MCF 10A (cell line): ENCODE measurements at regions not wholly inside any gene's neighbourhood (a gene's known extent, or its start where the extent isn't known, plus 50 kb on each side); places are given as distances from the start of the nearest gene placed in this dataset.

ENCODE experiments used
- BruUV-seq: library from RNA; stranded (reverse); fragments of 400-500 nt; replicated peaks from 2 replicates; lab custom pipeline; 2021; lab: Mats Ljungman, UMichigan
- CTCF ChIA-PET: fragments of 300-600 bp; sonication (Branson Sonifier 250); formaldehyde crosslinking; extraction: SDS; loops from one replicate; lab custom pipeline; 2021; ENCODE audit warnings: antibody characterized with exemption, inconsistent platforms; lab: Yijun Ruan, JAX
- POLR2A ChIA-PET: fragments of 300-600, 350-650 bp; sonication (Branson Sonifier 250); formaldehyde crosslinking; extraction: SDS; loops from one replicate; lab custom pipeline; 2020; ENCODE audit warnings: antibody characterized with exemption, inconsistent platforms; lab: Yijun Ruan, JAX
- DNase-seq: peaks from one replicate; pipeline ENCODE4 v3.0.0-alpha.2; 2018; ENCODE audit not compliant: unreplicated experiment
- H3K27ac Mint-ChIP-seq: one replicate; pipeline ENCODE4 v1.8.0; 2022; ENCODE audit warnings: mild to moderate bottlenecking, low read depth, mixed read lengths; ENCODE audit not compliant: unreplicated experiment
- H3K27me3 Mint-ChIP-seq: one replicate; pipeline ENCODE4 v1.8.0; 2022; ENCODE audit warnings: mixed read lengths; ENCODE audit not compliant: insufficient read depth, unreplicated experiment
- H3K36me3 Mint-ChIP-seq: one replicate; pipeline ENCODE4 v1.8.0; 2022; ENCODE audit warnings: mild to moderate bottlenecking, moderate library complexity, mixed read lengths; ENCODE audit not compliant: insufficient read depth, unreplicated experiment
- H3K4me1 Mint-ChIP-seq: one replicate; pipeline ENCODE4 v1.8.0; 2022; ENCODE audit warnings: mixed read lengths; ENCODE audit not compliant: insufficient read depth, unreplicated experiment
- H3K4me3 Mint-ChIP-seq: one replicate; pipeline ENCODE4 v1.8.0; 2022; ENCODE audit warnings: mild to moderate bottlenecking, moderate library complexity, mixed read lengths; ENCODE audit not compliant: unreplicated experiment
- H3K9me3 Mint-ChIP-seq: one replicate; pipeline ENCODE4 v1.8.0; 2022; ENCODE audit warnings: mixed read lengths; ENCODE audit not compliant: unreplicated experiment
- CTCF ChIP-seq: fragments of 200-600 bp; IDR thresholded peaks from one replicate; pipeline ENCODE4 v1.8.0; 2022; ENCODE audit warnings: antibody characterized with exemption, mild to moderate bottlenecking; ENCODE audit not compliant: unreplicated experiment
- intact Hi-C: fragments of 100-400 bp; cut with micrococcal nuclease; formaldehyde crosslinking; loops from 2 replicates; pipeline ENCODE4 v1.14.1; 2022

GRCh38 chr13:44801990-44802389, 187.3 kb downstream of the NUFIP1 start:
- H3K4me3 Mint-ChIP-seq, result no peak overlapping the region
- no TSS peak for BruUV-seq
- H3K27me3 Mint-ChIP-seq, result no peaks in the 10 kb centered on the region
- H3K9me3 Mint-ChIP-seq, result no peaks in the 10 kb centered on the region
- POLR2A ChIA-PET, result interaction anchor here (0.7 to 1.2 kb wide), 5 partner anchors 11 to 224 kb away, joined by 3 to 4 read pairs (median 4); no protein-coding TSS in a partner anchor
- peaks cover 21% of the 10 kb centered on the region for H3K4me1 Mint-ChIP-seq
- CTCF ChIA-PET, result interaction anchor here (0.6 to 2.2 kb wide), 3 partner anchors 80 to 319 kb away, joined by 3 to 7 read pairs (median 3); no protein-coding TSS in a partner anchor
- peak; percentile 94 for DNase-seq
- H3K36me3 Mint-ChIP-seq, result no peaks in the 10 kb centered on the region
- H3K27ac Mint-ChIP-seq, result peak overlapping the region; percentile 89
- peak; percentile 13 for TF ChIP-seq CTCF
- intact Hi-C loops, result loop anchor here (2.0 kb wide), 1 partner anchor 225 kb away; the partner anchor contains the start of gene TSC22D1

GRCh38 chr13:44800626-44801025, 188.6 kb downstream of the NUFIP1 start:
- H3K4me3 Mint-ChIP-seq, result no peak overlapping the region
- H3K27me3 Mint-ChIP-seq, result no peaks in the 10 kb centered on the region
- ChIA-PET CTCF (interaction anchor here (1.0 to 2.2 kb wide), 2 partner anchors 37 to 317 kb away, joined by 3 to 7 read pairs; no protein-coding TSS in a partner anchor), POLR2A (no interaction called here)
- peaks cover 20% of the 10 kb centered on the region for H3K4me1 Mint-ChIP-seq
- no peak for DNase-seq
- TF ChIP-seq CTCF, result no peak
- H3K9me3 Mint-ChIP-seq, result no peaks in the 10 kb centered on the region
- no peak overlapping the region for H3K27ac Mint-ChIP-seq
- no peaks in the 10 kb centered on the region for H3K36me3 Mint-ChIP-seq
- no TSS peak for BruUV-seq
- intact Hi-C loops, result no loop called here

- no TSS peak for BruUV-seq
Measured at GRCh38 chr13:44797685-44798084, 191.6 kb downstream of the NUFIP1 start.

More at GRCh38 chr13:44797685-44798084, 191.6 kb downstream of the NUFIP1 start:
- ChIA-PET CTCF (interaction anchor here (0.6 kb wide), 1 partner anchor 64 kb away, joined by 3 read pairs; no protein-coding TSS in a partner anchor), POLR2A (no interaction called here)
- Mint-ChIP-seq H3K27me3 (no peaks in the 10 kb centered on the region), H3K36me3 (no peaks in the 10 kb centered on the region), H3K27ac (no peak overlapping the region), H3K4me1 (peaks cover 17% of the 10 kb centered on the region), H3K9me3 (no peaks in the 10 kb centered on the region), H3K4me3 (no peak overlapping the region)
- no peak for TF ChIP-seq CTCF
- intact Hi-C loops, result no loop called here
- DNase-seq, result no peak
